Epithelial cell of esophagus (primary cell): ENCODE measurements at regions not wholly inside any gene's neighbourhood (a gene's known extent, or its start where the extent isn't known, plus 50 kb on each side); places are given as distances from the start of the nearest gene placed in this dataset.

ENCODE experiments used
- DNase-seq: peaks from one replicate; pipeline ENCODE4 v3.0.0; 2010; ENCODE audit warnings: low read depth
- H3K4me3 ChIP-seq: 2 replicates; pipeline ENCODE4 v1.5.1; 2011; ENCODE audit warnings: mild to moderate bottlenecking, low read length, control low read depth
- TF ChIP-seq, protein P1 (sequence below): IDR thresholded peaks from 2 replicates; pipeline ENCODE4 v1.5.1; 2011; ENCODE audit warnings: low read depth, mild to moderate bottlenecking, low read length, control low read depth, inconsistent platforms; ENCODE audit not compliant: insufficient read depth; ENCODE audit errors: missing control alignments

DNA sequence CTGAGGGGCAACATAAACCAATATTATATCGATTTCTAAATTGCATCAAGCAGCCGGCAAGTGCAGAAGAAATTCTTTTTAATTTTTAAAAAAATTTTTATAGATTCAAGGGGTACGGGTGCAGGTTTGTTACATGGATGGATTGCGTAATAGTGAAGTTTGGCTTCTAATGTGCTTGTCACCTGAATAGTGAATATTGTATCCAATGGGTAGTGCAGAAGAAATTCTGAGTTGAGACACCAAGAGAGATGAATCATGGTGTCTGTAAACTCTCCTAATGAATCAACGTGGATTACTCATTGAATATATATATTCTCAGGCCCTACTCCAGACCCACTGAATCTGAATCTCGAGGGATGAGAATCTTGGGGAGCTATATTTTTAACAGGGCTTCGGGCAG, 253.7 kb upstream of the FOXD3 start:
- no peak overlapping the region for H3K4me3 ChIP-seq
- DNase-seq: peak; percentile 55
- TF ChIP-seq, protein P1, sequence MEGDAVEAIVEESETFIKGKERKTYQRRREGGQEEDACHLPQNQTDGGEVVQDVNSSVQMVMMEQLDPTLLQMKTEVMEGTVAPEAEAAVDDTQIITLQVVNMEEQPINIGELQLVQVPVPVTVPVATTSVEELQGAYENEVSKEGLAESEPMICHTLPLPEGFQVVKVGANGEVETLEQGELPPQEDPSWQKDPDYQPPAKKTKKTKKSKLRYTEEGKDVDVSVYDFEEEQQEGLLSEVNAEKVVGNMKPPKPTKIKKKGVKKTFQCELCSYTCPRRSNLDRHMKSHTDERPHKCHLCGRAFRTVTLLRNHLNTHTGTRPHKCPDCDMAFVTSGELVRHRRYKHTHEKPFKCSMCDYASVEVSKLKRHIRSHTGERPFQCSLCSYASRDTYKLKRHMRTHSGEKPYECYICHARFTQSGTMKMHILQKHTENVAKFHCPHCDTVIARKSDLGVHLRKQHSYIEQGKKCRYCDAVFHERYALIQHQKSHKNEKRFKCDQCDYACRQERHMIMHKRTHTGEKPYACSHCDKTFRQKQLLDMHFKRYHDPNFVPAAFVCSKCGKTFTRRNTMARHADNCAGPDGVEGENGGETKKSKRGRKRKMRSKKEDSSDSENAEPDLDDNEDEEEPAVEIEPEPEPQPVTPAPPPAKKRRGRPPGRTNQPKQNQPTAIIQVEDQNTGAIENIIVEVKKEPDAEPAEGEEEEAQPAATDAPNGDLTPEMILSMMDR: no peak

DNA sequence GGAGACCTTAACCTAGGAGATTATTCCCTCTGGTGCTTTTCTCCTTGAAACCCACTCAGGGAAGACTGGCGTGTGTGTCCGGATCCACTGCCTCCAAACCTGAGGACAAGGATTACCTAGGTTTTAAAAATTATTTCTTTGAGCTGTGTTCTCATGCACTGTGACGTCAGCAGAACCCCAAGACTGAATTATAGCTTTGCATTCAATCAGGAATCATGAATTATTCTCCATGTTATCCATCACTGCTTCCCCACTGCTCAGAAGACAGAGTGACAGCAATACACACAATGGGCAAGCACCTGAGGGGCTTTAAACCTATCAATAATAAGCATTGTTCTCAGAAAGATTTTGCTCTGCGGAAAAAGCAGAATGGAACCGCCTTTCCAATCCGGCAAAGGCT, 253.2 kb upstream of the FOXD3 start:
- no peak overlapping the region for H3K4me3 ChIP-seq
- TF ChIP-seq, protein P1: no peak
- no peak for DNase-seq

DNA sequence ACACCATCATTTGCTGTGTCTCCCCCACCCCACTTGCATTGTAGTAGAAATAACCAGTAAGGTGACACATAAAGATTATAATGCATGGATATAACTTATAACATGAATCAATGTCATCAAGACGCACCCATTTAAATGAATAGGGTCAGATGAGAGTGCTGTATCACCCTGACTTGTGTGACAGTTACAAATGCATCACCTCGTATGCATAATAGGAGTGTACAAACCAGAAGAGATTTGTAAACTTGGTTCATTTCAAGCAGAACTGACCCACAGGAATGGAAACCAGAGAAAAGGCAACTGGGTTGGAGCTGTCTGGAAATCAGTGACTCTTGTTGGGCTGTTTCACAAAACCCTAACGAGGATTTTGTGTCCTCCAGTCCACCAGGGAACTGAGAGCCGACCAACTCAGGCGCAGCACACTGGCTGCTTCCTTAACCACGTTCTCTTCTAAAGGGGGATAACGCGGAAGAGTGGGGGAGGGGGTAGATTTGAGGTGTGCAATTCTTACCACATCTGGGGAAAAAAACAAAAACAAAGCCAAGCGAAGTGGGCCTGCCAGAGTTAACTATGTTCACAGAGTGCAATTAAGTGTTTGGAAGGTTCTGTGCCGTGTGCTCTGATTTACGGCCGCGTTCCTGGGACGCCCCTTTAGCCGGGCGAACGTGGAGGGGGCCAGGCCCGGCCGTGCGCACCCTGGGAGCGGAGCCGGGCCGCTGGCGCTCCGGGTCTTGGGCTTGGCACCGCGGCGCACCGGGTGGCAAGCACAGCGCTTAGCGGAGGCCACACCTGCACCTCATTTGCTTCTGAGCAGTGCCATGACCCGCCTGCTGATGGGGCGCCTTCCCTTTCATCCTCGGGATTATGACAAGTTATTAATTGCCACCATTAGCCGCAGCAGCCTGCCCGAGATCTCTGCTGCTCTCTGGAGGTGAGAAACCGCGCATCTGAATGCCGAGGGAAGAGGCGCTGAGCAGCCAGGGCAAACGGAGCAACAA, 248.8 kb upstream of the FOXD3 start:
- peak; percentile 14 for DNase-seq
- H3K4me3 ChIP-seq: no peak overlapping the region
- TF ChIP-seq, protein P1: peak; percentile 29

DNA sequence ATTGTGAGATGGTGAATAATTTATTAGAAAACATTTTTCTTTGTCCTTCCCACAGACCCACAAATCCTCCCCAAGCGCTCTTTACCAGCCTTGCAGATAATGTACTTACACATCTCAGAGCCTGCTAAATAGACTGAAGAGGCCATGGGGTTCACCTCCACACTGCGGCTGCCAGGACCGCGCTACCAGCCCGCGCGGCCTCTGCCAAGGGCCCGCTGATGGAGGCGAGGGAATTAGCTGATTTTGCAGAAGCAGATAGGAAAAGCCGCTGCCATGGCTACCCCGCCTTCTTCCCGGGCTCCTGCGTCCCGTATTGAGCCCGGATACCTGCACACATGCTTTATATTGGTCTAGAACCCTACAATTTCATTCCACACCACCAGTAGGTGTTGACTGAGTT, 248.0 kb upstream of the FOXD3 start:
- TF ChIP-seq, protein P1: no peak
- no peak for DNase-seq
- H3K4me3 ChIP-seq: no peak overlapping the region

DNA sequence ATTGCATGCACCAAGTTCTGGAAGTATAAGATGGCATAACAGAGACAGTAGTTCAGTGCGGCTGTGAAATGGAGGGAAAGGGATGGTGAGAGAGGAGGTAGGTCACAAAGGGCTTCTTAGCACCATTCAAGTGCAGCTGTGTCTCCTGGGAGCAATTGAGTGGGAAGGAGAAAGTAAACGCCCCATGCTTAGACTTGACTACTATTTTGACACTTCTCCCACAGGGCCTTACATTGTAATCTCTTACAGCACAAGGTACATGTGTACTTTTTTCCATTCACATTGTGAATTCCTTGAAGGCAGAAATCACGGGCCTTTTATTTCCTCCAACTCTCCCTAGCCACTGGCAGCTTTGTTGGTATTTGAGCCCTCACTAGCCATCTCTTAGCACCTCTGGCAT, 239.6 kb upstream of the FOXD3 start:
- TF ChIP-seq, protein P1: no peak
- no peak overlapping the region for H3K4me3 ChIP-seq

DNA sequence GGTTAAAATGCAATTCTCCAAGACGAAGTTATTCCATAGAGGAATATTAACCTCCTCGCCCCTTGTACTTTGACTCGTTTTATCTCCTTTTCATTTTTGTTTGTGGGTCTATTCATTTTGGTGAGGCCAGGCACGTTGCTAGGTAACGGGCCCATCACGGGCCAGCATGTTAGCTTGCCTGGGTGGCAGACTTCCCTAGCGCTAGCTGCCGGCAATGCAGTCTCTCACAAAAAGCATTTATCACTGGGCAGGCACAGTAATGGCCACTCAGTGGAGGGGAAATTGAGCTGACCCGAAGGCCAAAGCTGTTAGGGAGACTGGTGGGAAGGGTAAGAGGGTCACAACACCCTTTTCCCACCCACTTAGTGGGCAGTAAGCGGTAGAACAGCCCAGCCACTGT, 234.4 kb upstream of the FOXD3 start:
- DNase-seq: no peak
- H3K4me3 ChIP-seq: no peak overlapping the region
- TF ChIP-seq, protein P1: no peak

More for the DNA sequence above, 239.6 kb upstream of the FOXD3 start:
- no peak for DNase-seq
